Adrenal gland (tissue), 5 donors: ENCODE measurements at regions not wholly inside any gene's neighbourhood (a gene's known extent, or its start where the extent isn't known, plus 50 kb on each side); places are given as distances from the start of the nearest gene placed in this dataset.

Source experiments
- POLR2A ChIP-seq, 2 donors: fragments of 450-650 bp; IDR thresholded peaks; one replicate each; pipeline ENCODE4 v1.6.1; 2017; ENCODE audit warnings: antibody characterized with exemption in 2 of 2, mild to moderate bottlenecking in 2 of 2, moderate library complexity in 1 of 2
- TF ChIP-seq, protein P1 (sequence below), 6 experiments: fragments of 450-650 bp in 4 of 6; fragments of 200-600 bp in 2 of 6; sonication (generic) in 1 of 6; IDR thresholded peaks; 1 replicate in 5 of 6; 2 replicates in 1 of 6; pipeline versions ENCODE4 v1.5.1 to v1.8.0; 2016 to 2021; ENCODE audit warnings: antibody characterized with exemption in 6 of 6, mild to moderate bottlenecking in 2 of 6, moderate library complexity in 1 of 6
- donor health status: DM: no; HTN: no; CAD: no.

DNA sequence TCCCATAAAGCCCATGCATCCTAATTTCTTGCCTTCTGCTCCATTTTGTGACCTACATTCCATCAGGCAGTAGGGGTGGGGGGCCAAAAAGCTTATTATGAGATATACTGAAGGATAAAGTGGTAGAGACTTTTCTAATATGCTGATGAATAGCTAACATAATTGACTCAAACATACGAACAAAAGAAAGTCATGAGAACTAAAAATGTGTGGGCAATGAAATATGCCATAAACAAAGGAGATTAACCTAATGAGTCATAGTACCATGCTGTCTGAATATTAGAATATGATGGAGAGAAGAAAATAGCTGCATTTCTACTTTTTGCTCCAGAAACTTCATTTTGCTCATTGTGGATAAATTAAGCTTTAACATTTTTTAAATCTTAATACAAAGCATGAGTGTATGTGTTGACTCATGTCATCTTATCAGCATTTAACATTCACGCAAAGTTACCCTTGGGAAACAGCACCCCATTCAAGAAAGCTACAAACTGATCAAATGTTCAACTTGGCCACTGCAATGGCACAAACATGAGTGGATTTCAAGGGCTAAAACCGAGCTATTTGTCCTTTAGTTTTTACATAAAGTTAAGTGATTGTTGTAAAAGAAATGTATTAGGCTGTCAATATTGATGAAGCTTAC is 64.0 kb upstream of the DIO2 start:
- TF ChIP-seq, protein P1, sequence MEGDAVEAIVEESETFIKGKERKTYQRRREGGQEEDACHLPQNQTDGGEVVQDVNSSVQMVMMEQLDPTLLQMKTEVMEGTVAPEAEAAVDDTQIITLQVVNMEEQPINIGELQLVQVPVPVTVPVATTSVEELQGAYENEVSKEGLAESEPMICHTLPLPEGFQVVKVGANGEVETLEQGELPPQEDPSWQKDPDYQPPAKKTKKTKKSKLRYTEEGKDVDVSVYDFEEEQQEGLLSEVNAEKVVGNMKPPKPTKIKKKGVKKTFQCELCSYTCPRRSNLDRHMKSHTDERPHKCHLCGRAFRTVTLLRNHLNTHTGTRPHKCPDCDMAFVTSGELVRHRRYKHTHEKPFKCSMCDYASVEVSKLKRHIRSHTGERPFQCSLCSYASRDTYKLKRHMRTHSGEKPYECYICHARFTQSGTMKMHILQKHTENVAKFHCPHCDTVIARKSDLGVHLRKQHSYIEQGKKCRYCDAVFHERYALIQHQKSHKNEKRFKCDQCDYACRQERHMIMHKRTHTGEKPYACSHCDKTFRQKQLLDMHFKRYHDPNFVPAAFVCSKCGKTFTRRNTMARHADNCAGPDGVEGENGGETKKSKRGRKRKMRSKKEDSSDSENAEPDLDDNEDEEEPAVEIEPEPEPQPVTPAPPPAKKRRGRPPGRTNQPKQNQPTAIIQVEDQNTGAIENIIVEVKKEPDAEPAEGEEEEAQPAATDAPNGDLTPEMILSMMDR (IDR thresholded peaks at IDR 0.05): no peak
- TF ChIP-seq POLR2A (IDR thresholded peaks at IDR 0.05): no peak
